ENCODE measurements at regions not wholly inside any gene's neighbourhood (a gene's known extent, or its start where the extent isn't known, plus 50 kb on each side); places are given as distances from the start of the nearest gene placed in this dataset.

- no peak for TF ChIP-seq ZFP41 (tag by site-specific recombination; IDR thresholded peaks at IDR 0.05; ENCODE audit: borderline replicate concordance)
These were observed 950.6 kb downstream of the TBC1D32 start (continued) for GRCh38 chr6:120383681-120384080.

- Histone ChIP-seq H3K4me1 (ENCODE audit: control insufficient read depth, insufficient read depth, low read length) (no peaks in the 10 kb centered on the region), H3K9me3 (ENCODE audit: control insufficient read depth, insufficient read depth, low read depth, low read length) (no peaks in the 10 kb centered on the region), H3K27ac (ENCODE audit: extremely low read depth, low read depth, low read length) (no peak overlapping the region), H3K36me3 (ENCODE audit: control insufficient read depth in 2 of 2, insufficient read depth in 1 of 2, low read length in 2 of 2) (no peaks in the 10 kb centered on the region), H3K4me3 (ENCODE audit: low read depth, low read length) (no peak overlapping the region)
- TF ChIP-seq ZNF654 (tag by site-specific recombination; IDR thresholded peaks at IDR 0.05; ENCODE audit: low read depth) (peak; percentile 36), TCF7L2 (IDR thresholded peaks at IDR 0.05; ENCODE audit: borderline replicate concordance, low read depth, low read length) (no peak), ZNF221 (tag by site-specific recombination; IDR thresholded peaks at IDR 0.05; ENCODE audit: borderline replicate concordance) (no peak), KLF10 (tag by site-specific recombination; IDR thresholded peaks at IDR 0.05) (no peak), CTCF (tag by site-specific recombination; IDR thresholded peaks at IDR 0.05) (0 out of 2 replicates have a peak, but pooled peaks have one; percentile 16)
- ChIA-PET POLR2A (no interaction called here), CTCF (interaction anchor here (0.7 kb wide), 4 partner anchors 27 to 1360 kb away, joined by 3 to 4 read pairs (median 3); no protein-coding TSS in a partner anchor)
These were observed 955.6 kb downstream of the TBC1D32 start for GRCh38 chr6:120378582-120379220.

GRCh38 chr6:120373185-120373584, 961.1 kb downstream of the TBC1D32 start:
- TF ChIP-seq ZFP37 (tag by site-specific recombination; IDR thresholded peaks at IDR 0.05) = no peak
- no peak for TF ChIP-seq KLF7 (tag by site-specific recombination; IDR thresholded peaks at IDR 0.05; ENCODE audit: borderline replicate concordance)
- TF ChIP-seq PRDM4 (tag by site-specific recombination; IDR thresholded peaks at IDR 0.05) = no peak
- no peak for TF ChIP-seq PRDM6 (tag by site-specific recombination; IDR thresholded peaks at IDR 0.05)
- ChIA-PET POLR2A (no interaction called here), CTCF (no interaction called here)
- Histone ChIP-seq H3K9me3 (ENCODE audit: control insufficient read depth, insufficient read depth, low read depth, low read length) (no peaks in the 10 kb centered on the region), H3K4me1 (ENCODE audit: control insufficient read depth, insufficient read depth, low read length) (no peaks in the 10 kb centered on the region), H3K27ac (ENCODE audit: extremely low read depth, low read depth, low read length) (no peak overlapping the region), H3K36me3 (ENCODE audit: control insufficient read depth in 2 of 2, insufficient read depth in 1 of 2, low read length in 2 of 2) (no peaks in the 10 kb centered on the region), H3K4me3 (ENCODE audit: low read depth, low read length) (no peak overlapping the region)

GRCh38 chr6:120363429-120363828, 970.9 kb downstream of the TBC1D32 start:
- TF ChIP-seq ZNF768 (tag by site-specific recombination; IDR thresholded peaks at IDR 0.05) = no peak
- TF ChIP-seq IKZF3 (tag by site-specific recombination; IDR thresholded peaks at IDR 0.05) = no peak
- TF ChIP-seq HIC1 (tag by site-specific recombination; IDR thresholded peaks at IDR 0.05) = no peak
- TF ChIP-seq ZNF114 (tag by site-specific recombination; IDR thresholded peaks at IDR 0.05) = no peak
- TF ChIP-seq ZBTB44 (tag by site-specific recombination; IDR thresholded peaks at IDR 0.05) = no peak
- no peak for TF ChIP-seq ZNF274 (IDR thresholded peaks at IDR 0.05; ENCODE audit: low read length)
- TF ChIP-seq ZNF274 (tag by site-specific recombination; IDR thresholded peaks at IDR 0.05; ENCODE audit: borderline replicate concordance) = no peak
- no peak for TF ChIP-seq ZNF560 (tag by site-specific recombination; IDR thresholded peaks at IDR 0.05; ENCODE audit: borderline replicate concordance)
- no peak for TF ChIP-seq FEZF1 (tag by site-specific recombination; IDR thresholded peaks at IDR 0.05)
- no peak for TF ChIP-seq ZNF585B (tag by site-specific recombination; IDR thresholded peaks at IDR 0.05)
- ChIA-PET CTCF (no interaction called here), POLR2A (no interaction called here)
- Histone ChIP-seq H3K4me1 (ENCODE audit: control insufficient read depth, insufficient read depth, low read length) (no peaks in the 10 kb centered on the region), H3K27ac (ENCODE audit: extremely low read depth, low read depth, low read length) (no peak overlapping the region), H3K4me3 (ENCODE audit: low read depth, low read length) (no peak overlapping the region), H3K36me3 (ENCODE audit: control insufficient read depth in 2 of 2, insufficient read depth in 1 of 2, low read length in 2 of 2) (no peaks in the 10 kb centered on the region), H3K9me3 (ENCODE audit: control insufficient read depth, insufficient read depth, low read depth, low read length) (no peaks in the 10 kb centered on the region)

Measured in HEK293 (cell line).